ENCODE measurements at regions not wholly inside any gene's neighbourhood (a gene's known extent, or its start where the extent isn't known, plus 50 kb on each side); places are given as distances from the start of the nearest gene placed in this dataset.

DNA sequence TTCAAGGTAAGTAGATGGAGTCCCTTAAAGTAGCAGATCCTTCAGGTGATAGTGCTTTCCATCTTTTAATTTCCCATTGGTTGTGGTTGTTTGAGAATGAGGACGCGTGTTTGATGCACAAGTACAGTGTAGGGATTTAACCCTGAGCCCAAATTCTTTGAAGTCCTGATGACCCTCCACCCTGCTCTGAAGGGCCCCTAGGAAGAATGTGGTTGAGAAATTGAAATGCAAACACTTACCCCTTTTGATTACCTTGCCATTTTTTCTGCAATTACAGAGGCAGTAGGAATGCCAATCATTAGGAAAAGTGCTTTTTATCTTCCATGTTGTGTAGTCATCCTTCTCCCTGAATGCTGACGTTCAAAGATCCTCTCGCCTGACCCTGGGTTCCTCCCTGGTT is 112.4 kb downstream of the ZNF518B start:
- no peak overlapping the region for H2AFZ ChIP-seq (ENCODE audit: low read length)
- intact Hi-C loops (cut with micrococcal nuclease; ENCODE audit: unreplicated experiment) = no loop called here

DNA sequence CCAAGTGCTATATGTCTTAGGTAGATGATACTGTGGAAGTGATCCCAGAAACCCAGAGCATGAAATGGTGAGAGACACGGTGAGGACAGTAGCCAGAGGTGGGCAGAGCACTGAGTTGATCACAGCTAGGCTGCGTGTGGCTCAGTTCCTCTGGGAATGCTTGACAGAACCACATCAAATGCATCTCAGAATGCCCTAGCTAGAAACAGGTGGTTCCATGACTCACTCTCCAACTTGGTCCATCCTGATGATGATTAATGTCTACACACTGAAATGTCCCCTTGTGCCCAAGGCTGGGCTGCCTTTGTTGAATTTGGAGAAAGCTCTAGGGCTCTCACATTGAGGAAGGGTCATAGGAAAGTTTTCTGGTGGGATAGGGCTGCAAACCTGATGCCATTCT is 113.6 kb downstream of the ZNF518B start:
- no peak overlapping the region for H3K4me2 ChIP-seq (ENCODE audit: low read depth, low read length)
- no TSS peak for BruUV-seq (replicated peaks)
- H3K36me3 ChIP-seq (replicated peaks in 1 of 2; ENCODE audit: control insufficient read depth in 1 of 2, insufficient read depth in 2 of 2, low read length in 2 of 2) = no peaks in the 10 kb centered on the region
- H3K4me1 ChIP-seq (ENCODE audit: insufficient read depth, low read length) = no peaks in the 10 kb centered on the region
- no peaks in the 10 kb centered on the region for H4K20me1 ChIP-seq (ENCODE audit: insufficient read depth, low read length)
- in situ Hi-C loops (cut with HindIII; ENCODE audit: extremely low pct_ligation_motif_present, low pct_unique_long_range_greater_than_20kb) = no loop called here
- no peaks in the 10 kb centered on the region; a peak in 3 of 5 replicates for H3K27me3 ChIP-seq (ENCODE audit: control insufficient read depth in 1 of 2, insufficient read depth in 2 of 2, low read length in 2 of 2)
- no peak overlapping the region for H3K4me3 ChIP-seq (replicated peaks in 1 of 3; ENCODE audit: insufficient read depth in 1 of 3, low read depth in 2 of 3, low read length in 3 of 3)
- H2AFZ ChIP-seq (ENCODE audit: low read length) = no peak overlapping the region
- no peaks in the 10 kb centered on the region for H3K9me3 ChIP-seq (ENCODE audit: low read length)
- POLR2A ChIA-PET = no interaction called here
- FAIRE-seq = no peak
- CTCF ChIA-PET (ENCODE audit: low intra/inter-chr PET ratio, low total read pairs) = no interaction called here
- intact Hi-C loops (cut with micrococcal nuclease; ENCODE audit: unreplicated experiment) = no loop called here
- no peak overlapping the region for H3K27ac ChIP-seq (ENCODE audit: extremely low read length, insufficient read depth, low read length)
- 36% methylated on average over 2 of the region's 2 CpGs for WGBS (ENCODE audit: low lambda C conversion rate)
- H3K9ac ChIP-seq (ENCODE audit: insufficient read depth, low read depth, low read length) = no peak overlapping the region
- ATAC-seq = no peak
- H3K79me2 ChIP-seq (ENCODE audit: insufficient read depth, low read length) = no peaks in the 10 kb centered on the region
- DNase-seq (ENCODE audit: low spot score) = no peak
- TF ChIP-seq, protein P1, sequence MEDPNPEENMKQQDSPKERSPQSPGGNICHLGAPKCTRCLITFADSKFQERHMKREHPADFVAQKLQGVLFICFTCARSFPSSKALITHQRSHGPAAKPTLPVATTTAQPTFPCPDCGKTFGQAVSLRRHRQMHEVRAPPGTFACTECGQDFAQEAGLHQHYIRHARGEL (CRISPR knock-in tag; IDR thresholded peaks at IDR 0.05) = no peak
- TF ChIP-seq ZNF430 (CRISPR knock-in tag; IDR thresholded peaks at IDR 0.05) (no peak), SCMH1 (CRISPR knock-in tag; IDR thresholded peaks at IDR 0.05; ENCODE audit: borderline replicate concordance) (no peak), ZNF609 (CRISPR knock-in tag; IDR thresholded peaks at IDR 0.05; ENCODE audit: borderline replicate concordance) (no peak), TOPORS (CRISPR knock-in tag; IDR thresholded peaks at IDR 0.05) (no peak), SOX5 (CRISPR knock-in tag; IDR thresholded peaks at IDR 0.05; ENCODE audit: borderline replicate concordance) (no peak), ZNF12 (CRISPR knock-in tag; IDR thresholded peaks at IDR 0.05) (no peak), ZNF562 (CRISPR knock-in tag; IDR thresholded peaks at IDR 0.05; ENCODE audit: borderline replicate concordance) (no peak), ZNF678 (CRISPR knock-in tag; IDR thresholded peaks at IDR 0.05) (no peak), FOXO1 (CRISPR knock-in tag; IDR thresholded peaks at IDR 0.05) (no peak), U2AF1 (optimal IDR thresholded peaks at IDR 0.05; ENCODE audit: low read depth, low read length) (no peak)
- TF ChIP-seq, protein P2, sequence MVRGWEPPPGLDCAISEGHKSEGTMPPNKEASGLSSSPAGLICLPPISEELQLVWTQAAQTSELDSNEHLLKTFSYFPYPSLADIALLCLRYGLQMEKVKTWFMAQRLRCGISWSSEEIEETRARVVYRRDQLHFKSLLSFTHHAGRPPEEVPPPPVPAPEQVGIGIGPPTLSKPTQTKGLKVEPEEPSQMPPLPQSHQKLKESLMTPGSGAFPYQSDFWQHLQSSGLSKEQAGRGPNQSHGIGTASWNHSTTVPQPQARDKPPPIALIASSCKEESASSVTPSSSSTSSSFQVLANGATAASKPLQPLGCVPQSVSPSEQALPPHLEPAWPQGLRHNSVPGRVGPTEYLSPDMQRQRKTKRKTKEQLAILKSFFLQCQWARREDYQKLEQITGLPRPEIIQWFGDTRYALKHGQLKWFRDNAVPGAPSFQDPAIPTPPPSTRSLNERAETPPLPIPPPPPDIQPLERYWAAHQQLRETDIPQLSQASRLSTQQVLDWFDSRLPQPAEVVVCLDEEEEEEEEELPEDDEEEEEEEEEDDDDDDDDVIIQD (CRISPR knock-in tag; IDR thresholded peaks at IDR 0.05; ENCODE audit: low read depth) = no peak

More for the DNA sequence above, 112.4 kb downstream of the ZNF518B start:
- H3K4me3 ChIP-seq (replicated peaks in 1 of 3; ENCODE audit: insufficient read depth in 1 of 3, low read depth in 2 of 3, low read length in 3 of 3) = no peak overlapping the region
- H3K9me3 ChIP-seq (ENCODE audit: low read length) = no peaks in the 10 kb centered on the region
- no peaks in the 10 kb centered on the region for H3K36me3 ChIP-seq (replicated peaks in 1 of 2; ENCODE audit: control insufficient read depth in 1 of 2, insufficient read depth in 2 of 2, low read length in 2 of 2)
- H3K9ac ChIP-seq (ENCODE audit: insufficient read depth, low read depth, low read length) = no peak overlapping the region
- TF ChIP-seq ZNF225 (CRISPR knock-in tag; IDR thresholded peaks at IDR 0.05) (no peak), FIP1L1 (IDR thresholded peaks at IDR 0.05; ENCODE audit: borderline replicate concordance, insufficient read depth, low read depth, low read length) (no peak)
- H3K27ac ChIP-seq (ENCODE audit: extremely low read length, insufficient read depth, low read length) = no peak overlapping the region
- FAIRE-seq (no peak), ATAC-seq (no peak), DNase-seq (ENCODE audit: low spot score) (no peak)
- no peaks in the 10 kb centered on the region for H3K79me2 ChIP-seq (ENCODE audit: insufficient read depth, low read length)
- no peaks in the 10 kb centered on the region; a peak in 3 of 5 replicates for H3K27me3 ChIP-seq (ENCODE audit: control insufficient read depth in 1 of 2, insufficient read depth in 2 of 2, low read length in 2 of 2)
- no peaks in the 10 kb centered on the region for H3K4me1 ChIP-seq (ENCODE audit: insufficient read depth, low read length)
- in situ Hi-C loops (cut with HindIII; ENCODE audit: extremely low pct_ligation_motif_present, low pct_unique_long_range_greater_than_20kb) = no loop called here
- 2% methylated on average over 4 of the region's 4 CpGs for WGBS (ENCODE audit: low lambda C conversion rate)
- ChIA-PET CTCF (ENCODE audit: low intra/inter-chr PET ratio, low total read pairs) (no interaction called here), POLR2A (no interaction called here)
- H3K4me2 ChIP-seq (ENCODE audit: low read depth, low read length) = no peak overlapping the region
- BruUV-seq (replicated peaks) = no TSS peak
- H4K20me1 ChIP-seq (ENCODE audit: insufficient read depth, low read length) = no peaks in the 10 kb centered on the region
